CD14-positive monocyte (primary cell): ENCODE measurements at regions not wholly inside any gene's neighbourhood (a gene's known extent, or its start where the extent isn't known, plus 50 kb on each side); places are given as distances from the start of the nearest gene placed in this dataset.

Experiments used
- DNase-seq, 3 donors: peaks; one replicate each; pipeline ENCODE4 v3.0.0-alpha.2; 2011 to 2022
- H2AFZ ChIP-seq: 2 replicates; pipeline ENCODE4 v1.6.0; 2012; ENCODE audit warnings: mild to moderate bottlenecking, low read depth, low read length, inconsistent platforms; ENCODE audit not compliant: insufficient read depth, poor library complexity, severe bottlenecking
- H3K27ac ChIP-seq, 2 donors: 1 replicate in 1 of 2; 2 replicates in 1 of 2; pipeline ENCODE4 v1.5.1; 2012 to 2013; ENCODE audit warnings: low read length in 2 of 2, control low read depth in 1 of 2, inconsistent platforms in 1 of 2, low read depth in 1 of 2, mild to moderate bottlenecking in 1 of 2
- H3K27me3 ChIP-seq, 2 donors: one replicate each; pipeline versions ENCODE4 v1.6.0 to v1.6.1; 2011 to 2013; ENCODE audit warnings: low read length in 2 of 2; ENCODE audit not compliant: control insufficient read depth in 2 of 2, insufficient read depth in 2 of 2
- H3K36me3 ChIP-seq, 2 donors: replicated peaks in 1 of 2; 1 replicate in 1 of 2; 2 replicates in 1 of 2; pipeline versions ENCODE4 v1.5.1 to v1.6.1; 2012 to 2013; ENCODE audit warnings: low read length in 2 of 2, control low read depth in 1 of 2, inconsistent platforms in 1 of 2, mild to moderate bottlenecking in 1 of 2; ENCODE audit not compliant: insufficient read depth in 2 of 2, control insufficient read depth in 1 of 2
- H3K4me1 ChIP-seq, 2 donors: 1 replicate in 1 of 2; 2 replicates in 1 of 2; pipeline versions ENCODE4 v1.5.1 to v1.6.1; 2012 to 2013; ENCODE audit warnings: low read length in 2 of 2, control low read depth in 1 of 2, inconsistent platforms in 1 of 2, mild to moderate bottlenecking in 1 of 2, moderate library complexity in 1 of 2; ENCODE audit not compliant: insufficient read depth in 2 of 2, control insufficient read depth in 1 of 2
- H3K4me2 ChIP-seq: replicated peaks from 2 replicates; pipeline ENCODE3; 2012; ENCODE audit warnings: low read length, moderate library complexity, mild to moderate bottlenecking; ENCODE audit not compliant: poor library complexity, severe bottlenecking; ENCODE audit errors: extremely low read depth
- H3K4me3 ChIP-seq, 3 experiments: fragments of 200-600 bp in 1 of 3; sonication (generic) in 1 of 3; replicated peaks in 1 of 3; 1 replicate in 2 of 3; 2 replicates in 1 of 3; pipeline ENCODE4 v1.5.1; 2011 to 2013; ENCODE audit warnings: low read length in 3 of 3, mild to moderate bottlenecking in 3 of 3, control low read depth in 2 of 3, low read depth in 2 of 3, inconsistent platforms in 1 of 3, moderate library complexity in 1 of 3
- H3K79me2 ChIP-seq: 2 replicates; pipeline ENCODE4 v1.6.0; 2012; ENCODE audit warnings: mild to moderate bottlenecking, control low read depth, inconsistent platforms, low read length, moderate library complexity; ENCODE audit not compliant: insufficient read depth
- H3K9ac ChIP-seq: 2 replicates; pipeline ENCODE4 v1.6.0; 2017; ENCODE audit warnings: low read length, mild to moderate bottlenecking; ENCODE audit not compliant: insufficient read depth, poor library complexity, severe bottlenecking
- H3K9me3 ChIP-seq, 2 donors: replicated peaks in 1 of 2; 1 replicate in 1 of 2; 2 replicates in 1 of 2; pipeline versions ENCODE4 v1.5.1 to v1.6.1; 2012 to 2013; ENCODE audit warnings: low read length in 2 of 2, control low read depth in 1 of 2; ENCODE audit not compliant: control insufficient read depth in 1 of 2, insufficient read depth in 1 of 2
- H4K20me1 ChIP-seq: 2 replicates; pipeline ENCODE4 v1.6.0; 2012; ENCODE audit warnings: mild to moderate bottlenecking, low read length, control low read depth, moderate library complexity; ENCODE audit not compliant: insufficient read depth
- H3K27ac Mint-ChIP-seq, 7 donors: one replicate each; pipeline ENCODE4 v1.8.0; 2020; ENCODE audit warnings: mild to moderate bottlenecking in 7 of 7, mixed read lengths in 7 of 7, moderate library complexity in 6 of 7, inconsistent platforms in 2 of 7
- H3K27me3 Mint-ChIP-seq, 3 donors: one replicate each; pipeline ENCODE4 v1.8.0; 2021 to 2022; ENCODE audit warnings: low read depth in 3 of 3, mild to moderate bottlenecking in 3 of 3, mixed read lengths in 3 of 3, moderate library complexity in 3 of 3, inconsistent platforms in 1 of 3
- H3K36me3 Mint-ChIP-seq, 2 donors: one replicate each; pipeline ENCODE4 v1.8.0; 2020; ENCODE audit warnings: mixed read lengths in 2 of 2, inconsistent platforms in 1 of 2, mild to moderate bottlenecking in 1 of 2
- H3K4me1 Mint-ChIP-seq: one replicate; pipeline ENCODE4 v1.8.0; 2020; ENCODE audit warnings: mild to moderate bottlenecking, mixed read lengths
- H3K4me3 Mint-ChIP-seq, 2 donors: one replicate each; pipeline ENCODE4 v1.8.0; 2020; ENCODE audit warnings: mild to moderate bottlenecking in 2 of 2, mixed read lengths in 2 of 2, moderate library complexity in 1 of 2
- H3K9me3 Mint-ChIP-seq, 7 donors: one replicate each; pipeline ENCODE4 v1.8.0; 2020 to 2022; ENCODE audit warnings: mixed read lengths in 7 of 7, mild to moderate bottlenecking in 6 of 7, moderate library complexity in 6 of 7, inconsistent platforms in 2 of 7
- CTCF ChIP-seq: fragments of 200-600 bp; IDR thresholded peaks from one replicate; pipeline ENCODE4 v1.8.0; 2022; ENCODE audit warnings: antibody characterized with exemption, mild to moderate bottlenecking
- WGBS: methylation state at CpG from one replicate; pipeline ENCODE4 v1.1.5; 2013; ENCODE audit warnings: missing lambda C conversion rate; ENCODE audit not compliant: insufficient coverage; 5-methylcytosine and 5-hydroxymethylcytosine counted together
- intact Hi-C, 2 donors: fragments of 100-400 bp; cut with micrococcal nuclease; formaldehyde crosslinking; loops; one replicate each; pipeline versions ENCODE4 v1.15.0 to v1.15.1; 2023

- Histone ChIP-seq H3K4me1 (no peaks in the 10 kb centered on the region), H3K9me3 (no peaks in the 10 kb centered on the region), H4K20me1 (no peaks in the 10 kb centered on the region), H3K4me3 (no peak overlapping the region), H3K4me2 (no peak overlapping the region), H3K36me3 (no peaks in the 10 kb centered on the region), H3K27me3 (no peaks in the 10 kb centered on the region), H3K27ac (no peak overlapping the region), H3K79me2 (no peaks in the 10 kb centered on the region), H2AFZ (no peak overlapping the region), H3K9ac (no peak overlapping the region)
- Mint-ChIP-seq H3K4me1 (no peaks in the 10 kb centered on the region), H3K27ac (no peak overlapping the region), H3K4me3 (no peak overlapping the region), H3K36me3 (no peaks in the 10 kb centered on the region), H3K9me3 (peaks cover 0 to 5% (median 4%) of the 10 kb centered on the region in 7 donors), H3K27me3 (no peaks in the 10 kb centered on the region)
- no peak for TF ChIP-seq CTCF
- no peak for DNase-seq
- WGBS, result no CpG with 5 or more reads among the region's 4 CpGs
- intact Hi-C loops, result no loop called here
These were observed 1010.5 kb upstream of the NCAM2 start for GRCh38 chr21:19987671-19988070.

- no peak for TF ChIP-seq CTCF
- no peak overlapping the region for H3K4me3 Mint-ChIP-seq
- H3K79me2 ChIP-seq, result no peaks in the 10 kb centered on the region
- no peaks in the 10 kb centered on the region for H3K36me3 ChIP-seq
- H3K9me3 Mint-ChIP-seq, result peaks cover 4 to 19% (median 9%) of the 10 kb centered on the region in 7 donors
- H3K27ac ChIP-seq, result no peak overlapping the region
- H3K36me3 Mint-ChIP-seq, result no peaks in the 10 kb centered on the region
- no peak overlapping the region for H3K4me2 ChIP-seq
- H3K9ac ChIP-seq, result no peak overlapping the region
- H3K27me3 ChIP-seq, result no peaks in the 10 kb centered on the region
- no peak for DNase-seq
- no peaks in the 10 kb centered on the region for H4K20me1 ChIP-seq
- no peak overlapping the region for H3K4me3 ChIP-seq
- H3K9me3 ChIP-seq, result peaks cover 16 to 22% of the 10 kb centered on the region in 2 donors
- H3K4me1 ChIP-seq, result no peaks in the 10 kb centered on the region
- H2AFZ ChIP-seq, result no peak overlapping the region
- intact Hi-C loops, result no loop called here
- H3K27ac Mint-ChIP-seq, result no peak overlapping the region
- H3K4me1 Mint-ChIP-seq, result peaks cover 5% of the 10 kb centered on the region
- H3K27me3 Mint-ChIP-seq, result no peaks in the 10 kb centered on the region
These were observed 1005.7 kb upstream of the NCAM2 start for GRCh38 chr21:19992540-19992939.
